K562 (cell line): ENCODE measurements at regions not wholly inside any gene's neighbourhood (a gene's known extent, or its start where the extent isn't known, plus 50 kb on each side); places are given as distances from the start of the nearest gene placed in this dataset.

Experiments
- ATAC-seq: fragments of 200-7000 bp; cut with Tn5 transposase; 3 replicates; pipeline ENCODE4 v1.9.1; 2020; ENCODE audit warnings: moderate library complexity
- BruUV-seq: library from RNA; stranded (reverse); fragments of 400-500 nt; replicated peaks from 2 replicates; lab custom pipeline; 2021; lab: Mats Ljungman, UMichigan
- CTCF ChIA-PET: fragments of 300-600 bp; formaldehyde crosslinking; extraction: SDS; loops from one replicate; lab custom pipeline; 2021; ENCODE audit warnings: low intra/inter-chr PET ratio; lab: Yijun Ruan, JAX
- POLR2A ChIA-PET: fragments of 300-600, 350-650 bp; sonication (Branson Sonifier 250); formaldehyde crosslinking; extraction: SDS; loops from one replicate; lab custom pipeline; 2021; ENCODE audit warnings: antibody characterized with exemption, inconsistent platforms; lab: Yijun Ruan, JAX
- DNase-seq, 4 experiments: peaks; one replicate each; pipeline versions ENCODE4 v3.0.0 to v3.0.0-alpha.2; 2011 to 2018; ENCODE audit warnings: low spot score in 3 of 4, mixed read lengths in 3 of 4; ENCODE audit errors: extremely low read depth in 1 of 4
- FAIRE-seq: peaks from 2 replicates; lab custom pipeline; 2011; peaks lifted over from hg19 to GRCh38; lab: Jason Lieb, UNC
- H2AFZ ChIP-seq: 2 replicates; pipeline ENCODE4 v1.6.0; 2011; ENCODE audit warnings: low read depth, low read length, control low read depth, inconsistent platforms
- H3K27ac ChIP-seq: fragments of 200-600 bp; 3 replicates; pipeline ENCODE4 v1.8.0; 2011; ENCODE audit warnings: low read depth, mild to moderate bottlenecking, control low read depth, inconsistent platforms, low read length, moderate library complexity, mixed read lengths; ENCODE audit errors: extremely low read depth
- H3K27me3 ChIP-seq, 2 experiments: fragments of 300-600 bp in 1 of 2; 2 replicates in 1 of 2; 3 replicates in 1 of 2; pipeline versions ENCODE4 v1.6.0 to v1.8.0; 2011; ENCODE audit warnings: inconsistent platforms in 2 of 2, low read length in 2 of 2, mild to moderate bottlenecking in 1 of 2, mixed read lengths in 1 of 2, moderate library complexity in 1 of 2; ENCODE audit not compliant: control insufficient read depth in 2 of 2, insufficient read depth in 2 of 2
- H3K36me3 ChIP-seq: fragments of 300-600 bp; 3 replicates; pipeline ENCODE4 v1.8.0; 2011; ENCODE audit warnings: mild to moderate bottlenecking, low read length, inconsistent platforms; ENCODE audit not compliant: control insufficient read depth, insufficient read depth
- H3K4me1 ChIP-seq, 2 experiments: fragments of 200-600 bp in 1 of 2; replicated peaks in 1 of 2; 2 replicates in 1 of 2; 3 replicates in 1 of 2; pipeline versions ENCODE4 v1.5.1 to v1.8.0; 2011; ENCODE audit warnings: inconsistent platforms in 2 of 2, low read length in 2 of 2, mild to moderate bottlenecking in 1 of 2, mixed read lengths in 1 of 2, moderate library complexity in 1 of 2; ENCODE audit not compliant: control insufficient read depth in 2 of 2, insufficient read depth in 2 of 2
- H3K4me2 ChIP-seq: 2 replicates; pipeline ENCODE4 v1.6.1; 2011; ENCODE audit warnings: low read length, control low read depth, inconsistent platforms, mixed read lengths; ENCODE audit not compliant: insufficient read depth
- H3K4me3 ChIP-seq: fragments of 200-600 bp; sonication (generic), shearing (Covaris generic); 2 replicates; pipeline ENCODE4 v1.5.1; 2016; ENCODE audit warnings: control low read depth, inconsistent platforms
- H3K79me2 ChIP-seq: fragments of 200-600 bp; 3 replicates; pipeline ENCODE4 v1.8.0; 2011; ENCODE audit warnings: low read length, inconsistent platforms; ENCODE audit not compliant: control insufficient read depth, insufficient read depth
- H3K9ac ChIP-seq, 2 experiments: 2 replicates each; pipeline versions ENCODE4 v1.6.0 to v1.6.1; 2011; ENCODE audit warnings: low read depth in 2 of 2, low read length in 2 of 2, control low read depth in 1 of 2, inconsistent platforms in 1 of 2, mild to moderate bottlenecking in 1 of 2, mixed read lengths in 1 of 2; ENCODE audit not compliant: insufficient read depth in 1 of 2
- H3K9me1 ChIP-seq: one replicate; pipeline ENCODE4 v1.6.0; 2011; ENCODE audit warnings: inconsistent platforms, mild to moderate bottlenecking, low read length, moderate library complexity; ENCODE audit not compliant: control insufficient read depth, insufficient read depth
- H3K9me3 ChIP-seq: replicated peaks from 2 replicates; pipeline ENCODE4 v1.5.1; 2011; ENCODE audit warnings: low read depth, low read length, inconsistent platforms; ENCODE audit not compliant: control insufficient read depth, insufficient read depth
- H4K20me1 ChIP-seq: replicated peaks from 2 replicates; pipeline ENCODE4 v1.6.1; 2011; ENCODE audit warnings: low read length, inconsistent platforms, mixed read lengths; ENCODE audit not compliant: control insufficient read depth, insufficient read depth
- ASH1L ChIP-seq: fragments of 450-650 bp; IDR thresholded peaks from 2 replicates; pipeline ENCODE4 v1.6.1; 2018; ENCODE audit warnings: borderline replicate concordance, mild to moderate bottlenecking, low read depth; ENCODE audit not compliant: partially characterized antibody
- BCL6 ChIP-seq: fragments of 250-450 bp; sonication (Bioruptor Pico); IDR thresholded peaks from 2 replicates; pipeline ENCODE4 v1.4.0; 2020
- CBX8 ChIP-seq: fragments of 200-600 bp; sonication (generic); IDR thresholded peaks from 2 replicates; pipeline ENCODE4 v1.6.1; 2012; ENCODE audit warnings: borderline replicate concordance, mixed run types, low read depth, mild to moderate bottlenecking, moderate library complexity, mixed read lengths, low read length, control low read depth, inconsistent platforms; ENCODE audit not compliant: poor library complexity, severe bottlenecking; ENCODE audit errors: extremely low read depth
- CHAMP1 ChIP-seq: fragments of 450-650 bp; IDR thresholded peaks from 2 replicates; pipeline ENCODE4 v1.6.1; 2016; ENCODE audit warnings: mild to moderate bottlenecking
- FOXK2 ChIP-seq, 2 experiments: fragments of 450-650 bp; IDR thresholded peaks in 1 of 2; conservative IDR thresholded peaks in 1 of 2; 2 replicates each; pipeline ENCODE4 v1.6.1; 2016; ENCODE audit warnings: low read depth in 2 of 2, mild to moderate bottlenecking in 1 of 2
- STAT6 ChIP-seq: sonication (generic); formaldehyde crosslinking; IDR thresholded peaks from 2 replicates; pipeline ENCODE4 v1.8.1; 2023; ENCODE audit warnings: mild to moderate bottlenecking, missing genetic modification reagents
- SUPT5H ChIP-seq: fragments of 450-650 bp; IDR thresholded peaks from 2 replicates; pipeline ENCODE4 v1.6.1; 2016
- TRIM24 ChIP-seq, 2 experiments: fragments of 450-650 bp; IDR thresholded peaks; 2 replicates each; pipeline ENCODE4 v1.6.1; 2016
- ZBED1 ChIP-seq: IDR thresholded peaks from 2 replicates; pipeline ENCODE4 v1.6.1; 2014
- ZNF511 ChIP-seq: sonication (generic); formaldehyde crosslinking; IDR thresholded peaks from 2 replicates; pipeline ENCODE4 v1.8.0; 2022; ENCODE audit warnings: mild to moderate bottlenecking, missing genetic modification reagents
- WGBS: fragments of 100-300 bp; shearing (Covaris generic); methylation state at CpG from one replicate; pipeline ENCODE4 v1.1.6; 2016; ENCODE audit warnings: low coverage, mixed read lengths; ENCODE audit not compliant: insufficient coverage; ENCODE audit errors: missing lambda C conversion rate; 5-methylcytosine and 5-hydroxymethylcytosine counted together
- in situ Hi-C: fragments of 300-500 bp; cut with MboI; formaldehyde crosslinking; loops from 4 replicates; pipeline ENCODE4 v1.15.0; 2018; ENCODE audit warnings: inconsistent platforms, mixed read lengths
- intact Hi-C: fragments of 100-400 bp; cut with micrococcal nuclease; formaldehyde crosslinking; loops from 2 replicates; pipeline ENCODE4 v1.14.2; 2022

- Histone ChIP-seq H3K79me2 (no peaks in the 10 kb centered on the region), H3K9me1 (no peaks in the 10 kb centered on the region), H3K4me2 (no peak overlapping the region; the same call in 1 of the 2 replicates), H3K27me3 (peaks cover 0 to 7% of the 10 kb centered on the region in 2 experiments; a peak in 1 of 5 replicates), H3K27ac (no peak overlapping the region), H2AFZ (peak overlapping the region; percentile 75; the same call in 1 of the 2 replicates), H3K4me3 (no peak overlapping the region), H4K20me1 (no peaks in the 10 kb centered on the region), H3K36me3 (no peaks in the 10 kb centered on the region), H3K9me3 (no peaks in the 10 kb centered on the region), H3K9ac (no peak overlapping the region), H3K4me1 (no peaks in the 10 kb centered on the region; a peak in 1 of 5 replicates)
- POLR2A ChIA-PET, result interaction anchor here (1.0 to 1.2 kb wide), 2 partner anchors 104 to 130 kb away, joined by 3 to 4 read pairs; no protein-coding TSS in a partner anchor
- no TSS peak for BruUV-seq
- 16% methylated on average over 9 of the region's 9 CpGs for WGBS
- CTCF ChIA-PET, result no interaction called here
- FAIRE-seq (no peak), DNase-seq (no peak), ATAC-seq (no peak)
- TF ChIP-seq SUPT5H, result no peak
- TF ChIP-seq FOXK2 (conservative IDR thresholded peaks at IDR 0.05 in 1 of 2, IDR thresholded peaks at IDR 0.05 in 1 of 2; ENCODE audit: low read depth in 2 of 2), result no peak
- no peak for TF ChIP-seq BCL6 (CRISPR knock-in tag)
- no peak for TF ChIP-seq STAT6 (CRISPR knock-in tag)
- TF ChIP-seq CHAMP1, result no peak
- no peak for TF ChIP-seq ZBED1
- TF ChIP-seq ASH1L, result no peak
- no peak for TF ChIP-seq TRIM24 (IDR thresholded peaks at IDR 0.05)
- TF ChIP-seq CBX8, result no peak
- no peak for TF ChIP-seq ZNF511
- in situ Hi-C loops (no loop called here), intact Hi-C loops (no loop called here)
Measured at GRCh38 chr17:34851961-34852540, 109.2 kb downstream of the CCT6B start.
